PC-3 (cell line): ENCODE measurements at regions not wholly inside any gene's neighbourhood (a gene's known extent, or its start where the extent isn't known, plus 50 kb on each side); places are given as distances from the start of the nearest gene placed in this dataset.

Experiments used
- CTCF ChIP-seq: fragments of 300-600 bp; sonication (generic); conservative IDR thresholded peaks from 2 replicates; pipeline ENCODE4 v1.5.1; 2017; ENCODE audit warnings: antibody characterized with exemption, low read depth, mild to moderate bottlenecking, low read length
- EZH2 ChIP-seq: fragments of 300-600 bp; sonication (generic); IDR thresholded peaks from one replicate; pipeline ENCODE4 v1.6.1; 2017; ENCODE audit warnings: antibody characterized with exemption, mild to moderate bottlenecking, low read length; ENCODE audit not compliant: unreplicated experiment
- EZH2phosphoT487 ChIP-seq: fragments of 300-600 bp; sonication (generic); IDR thresholded peaks from 2 replicates; pipeline ENCODE4 v1.6.1; 2018; ENCODE audit warnings: mild to moderate bottlenecking, antibody characterized with exemption, low read length, borderline replicate concordance

GRCh38 chr2:60262178-60262577 lies 291.3 kb downstream of the BCL11A start:
- TF ChIP-seq CTCF (no peak), EZH2phosphoT487 (no peak), EZH2 (no peak)
